Fibroblast of peridontal ligament (primary cell): ENCODE measurements at regions not wholly inside any gene's neighbourhood (a gene's known extent, or its start where the extent isn't known, plus 50 kb on each side); places are given as distances from the start of the nearest gene placed in this dataset.
A peak's percentile ranks its signal among the peaks of the same experiment; 100 is the strongest.
"Not testable (repeated sequence)": the region's sequence is repeated elsewhere in the genome, so short reads cannot be mapped to it uniquely, and the experiment has no call there.

Experiments
- DNase-seq: peaks from one replicate; pipeline ENCODE4 v3.0.0-alpha.2; 2010; ENCODE audit errors: extremely low read depth

DNA sequence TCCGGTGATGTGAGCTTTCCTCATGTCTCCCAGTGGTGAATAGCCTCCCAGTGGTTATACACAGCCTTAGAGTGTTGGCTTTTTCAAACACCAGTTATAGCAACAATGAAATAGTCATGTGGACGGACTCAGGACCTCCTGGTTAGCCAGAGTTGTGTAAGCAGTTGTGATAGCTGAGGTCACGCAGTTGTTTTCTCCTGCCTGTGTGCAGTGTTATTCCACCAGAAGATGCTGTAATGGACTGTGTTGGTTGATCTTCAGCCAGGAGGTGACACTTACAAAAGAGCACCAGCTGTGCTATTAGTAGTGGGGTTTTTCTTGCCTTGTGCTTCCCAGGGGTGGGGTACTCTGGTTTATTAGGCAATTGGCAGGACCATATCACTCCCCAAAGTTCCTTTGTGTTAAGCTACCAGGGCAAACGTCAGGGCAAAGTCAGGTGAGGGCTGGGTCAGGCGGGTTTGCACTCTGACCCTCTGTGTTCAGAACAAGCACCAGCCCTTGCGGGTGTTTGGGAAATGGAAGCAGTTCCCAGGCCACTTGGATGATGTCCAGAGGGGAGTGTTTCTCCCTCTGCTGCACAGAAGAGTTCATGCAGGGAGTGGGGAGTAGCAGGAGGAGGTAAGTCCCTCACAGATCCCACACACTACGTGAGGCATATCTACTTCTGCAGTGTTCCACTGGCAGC, 252.6 kb downstream of the TMEM47 start:
- no peak for DNase-seq

DNA sequence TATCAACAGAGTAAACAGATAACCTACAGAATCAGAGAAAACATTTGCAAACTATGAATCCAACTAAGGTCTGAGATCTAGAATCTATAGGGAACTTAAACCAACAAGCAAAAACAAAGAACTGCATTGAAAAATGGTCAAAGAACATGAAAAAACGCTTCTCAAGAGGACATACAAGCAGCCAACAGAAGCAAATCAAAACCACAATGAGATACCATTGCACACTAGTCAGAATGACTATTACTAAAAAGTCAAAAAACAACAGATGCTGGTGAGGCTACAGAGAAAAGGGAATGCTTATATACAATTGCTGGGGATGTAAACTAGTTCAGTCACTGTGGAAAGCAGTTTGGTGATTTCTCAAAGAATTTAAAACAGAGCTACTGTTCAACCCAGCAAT, 255.7 kb downstream of the TMEM47 start:
- peak; percentile 4 for DNase-seq

DNA sequence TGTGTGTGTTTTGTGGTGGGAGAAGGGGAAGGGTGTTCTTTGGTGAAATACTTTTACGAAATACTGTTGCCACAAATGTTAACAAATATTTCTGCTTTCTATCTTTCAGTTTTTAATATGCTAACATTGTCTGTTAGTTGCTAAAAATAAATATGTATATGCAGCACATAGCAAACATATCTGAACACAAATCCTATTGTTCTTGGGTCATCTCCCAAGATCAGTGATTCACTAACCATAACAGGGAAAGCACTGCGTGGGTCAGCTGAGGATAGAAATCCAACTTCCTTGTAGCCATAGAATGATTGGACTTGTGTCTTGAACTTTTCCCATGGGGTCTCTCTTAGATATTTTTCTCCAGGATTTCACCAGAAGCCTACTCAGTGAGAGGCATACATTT, 250.3 kb upstream of the FAM47A start:
- peak; percentile 87 for DNase-seq

DNA sequence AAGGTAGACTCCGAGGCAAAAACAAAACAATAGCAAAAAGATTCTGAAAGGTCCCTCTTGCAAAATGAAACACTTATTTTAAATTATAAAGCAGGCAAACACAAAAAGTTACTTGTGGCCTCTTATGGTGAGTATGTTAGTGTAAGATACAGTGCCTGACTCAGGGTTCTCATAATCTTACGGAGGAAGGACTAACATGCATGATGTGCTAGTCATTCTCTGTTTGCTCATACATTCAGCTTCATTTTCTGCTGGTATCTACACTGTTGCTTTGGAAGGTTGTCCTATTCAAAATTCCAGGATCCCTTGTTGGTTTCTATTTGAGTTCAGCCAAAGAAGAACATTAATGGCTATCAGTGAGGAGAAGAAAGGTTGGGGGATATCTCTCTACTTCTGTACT, 249.1 kb upstream of the FAM47A start:
- peak; percentile 23 for DNase-seq

DNA sequence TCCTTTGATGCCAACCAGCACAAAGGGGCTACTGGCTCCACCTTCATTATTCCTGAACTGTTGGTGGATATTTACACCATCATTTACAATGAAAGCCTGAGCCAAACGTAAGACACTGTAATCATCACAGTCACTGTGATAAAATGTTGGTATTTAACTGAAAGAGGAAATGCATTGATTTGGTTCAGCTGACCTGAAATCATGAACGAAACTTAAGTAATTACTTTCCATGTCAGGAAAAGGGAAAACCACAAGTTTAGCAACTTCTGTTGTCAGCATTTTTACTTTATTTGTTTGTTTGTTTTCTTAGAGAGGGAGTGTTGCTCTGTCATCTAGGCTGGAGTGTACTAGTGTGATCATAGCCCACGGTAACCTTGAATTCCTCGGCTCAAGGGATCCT, 247.8 kb upstream of the FAM47A start:
- DNase-seq: peak; percentile 37

DNA sequence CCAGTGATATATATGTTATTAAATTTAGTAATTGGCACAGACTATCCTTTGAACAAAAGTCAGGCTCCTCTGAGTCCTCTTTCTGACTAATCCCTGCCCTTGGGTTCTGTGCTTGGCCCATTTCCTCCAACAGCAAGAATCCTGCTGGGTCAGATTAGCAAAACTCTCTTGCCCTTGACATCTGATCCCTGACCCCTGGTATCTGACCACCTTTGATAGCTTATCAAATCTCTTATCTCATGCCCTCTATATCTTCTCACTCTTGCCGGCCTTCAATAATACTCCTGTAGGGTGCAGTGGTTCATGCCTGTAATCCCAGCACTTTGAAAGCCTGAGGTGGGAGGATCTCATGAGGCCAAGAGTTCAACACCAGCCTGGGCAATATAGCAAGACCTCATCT, 245.5 kb upstream of the FAM47A start:
- DNase-seq: no peak

DNA sequence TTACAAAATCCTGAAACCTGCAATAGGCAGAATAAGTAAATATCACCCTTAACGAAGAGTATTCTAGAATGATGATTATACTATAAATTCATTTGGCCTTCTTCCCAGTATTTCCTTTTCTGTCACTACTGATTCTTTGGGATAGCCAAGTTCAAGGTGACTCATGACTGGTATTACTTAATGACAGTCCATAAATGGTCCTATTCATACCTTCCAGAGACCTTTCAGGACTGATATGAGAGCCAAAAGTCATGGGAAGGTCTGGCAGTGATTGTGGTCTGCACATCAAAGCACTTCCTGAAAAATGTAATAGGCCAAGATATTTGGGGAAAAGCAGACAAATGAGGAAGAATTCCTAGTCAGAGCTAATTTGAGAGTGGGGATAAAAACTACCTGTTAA, 239.6 kb upstream of the FAM47A start:
- DNase-seq: no peak

DNA sequence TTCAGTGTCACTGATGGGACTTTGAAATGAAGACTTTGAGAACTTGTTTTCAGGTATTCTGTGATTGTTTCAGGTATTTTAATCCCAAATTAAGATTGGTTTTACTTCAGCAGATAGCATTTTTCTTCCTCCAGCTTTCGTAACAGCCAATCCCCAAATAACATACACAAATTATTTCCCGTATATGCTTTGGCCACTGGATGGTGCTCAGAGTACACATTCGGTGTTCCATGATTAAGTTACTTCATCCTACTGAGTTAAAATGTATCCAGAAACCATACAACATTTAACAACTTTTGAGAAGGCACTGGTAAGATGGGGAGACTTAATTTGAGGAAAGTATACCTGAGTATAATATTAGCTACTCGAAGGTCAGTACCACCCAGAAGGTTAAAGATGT, 233.4 kb upstream of the FAM47A start:
- peak; percentile 61 for DNase-seq

DNA sequence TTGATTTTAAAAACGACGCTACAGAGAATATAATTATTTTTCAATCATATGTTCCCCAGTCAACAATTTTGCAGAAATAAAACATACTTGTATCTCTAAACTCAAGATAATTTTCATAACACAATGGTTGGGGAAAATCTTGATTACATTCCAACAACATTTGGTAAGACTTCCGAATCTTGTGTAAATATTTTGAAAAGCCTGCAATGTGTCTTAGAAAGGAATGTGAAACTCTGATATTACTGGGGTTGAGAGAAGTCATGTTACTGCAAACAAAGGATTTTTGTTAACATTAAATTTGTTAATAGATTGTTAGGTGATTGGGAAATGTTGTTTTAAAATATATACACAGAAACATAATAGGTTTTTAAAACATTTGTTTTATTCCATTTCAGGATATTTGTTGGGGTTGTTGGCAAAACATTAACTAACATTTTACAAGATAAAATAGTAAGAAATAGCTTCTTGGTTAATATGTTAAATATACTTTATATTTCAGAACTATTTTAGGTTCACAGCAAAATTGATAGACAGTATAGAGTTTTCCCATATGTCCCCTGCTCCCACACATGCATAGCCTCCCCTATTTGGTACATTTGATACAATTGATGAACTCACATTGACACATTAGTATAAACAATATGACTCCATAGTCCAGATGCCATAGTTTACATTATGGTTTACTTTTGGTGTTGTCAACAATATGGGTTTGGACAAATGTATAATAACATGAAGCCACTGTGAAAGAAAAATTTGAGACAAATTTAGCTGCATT, 218.6 kb upstream of the FAM47A start:
- peak; percentile 5 for DNase-seq

DNA sequence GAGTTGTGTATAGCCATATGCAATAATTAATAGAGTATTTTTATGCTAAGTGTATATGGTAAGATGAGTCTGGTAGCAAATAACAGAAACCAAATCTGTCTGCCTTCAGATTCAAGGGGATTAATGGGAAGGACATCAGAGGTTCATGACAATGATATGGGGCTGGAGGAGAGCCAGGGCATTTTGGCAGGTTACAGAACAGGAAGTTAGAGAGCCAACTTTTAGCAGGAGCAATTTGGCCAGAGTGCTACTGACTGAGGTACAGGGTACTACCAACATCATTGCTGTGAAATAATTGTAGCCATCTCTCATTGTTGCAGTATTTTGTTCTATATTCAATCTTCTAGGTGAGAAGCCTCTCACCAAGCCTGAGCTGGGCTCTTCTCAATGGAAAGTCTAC, 210.9 kb upstream of the FAM47A start:
- DNase-seq: no peak

DNA sequence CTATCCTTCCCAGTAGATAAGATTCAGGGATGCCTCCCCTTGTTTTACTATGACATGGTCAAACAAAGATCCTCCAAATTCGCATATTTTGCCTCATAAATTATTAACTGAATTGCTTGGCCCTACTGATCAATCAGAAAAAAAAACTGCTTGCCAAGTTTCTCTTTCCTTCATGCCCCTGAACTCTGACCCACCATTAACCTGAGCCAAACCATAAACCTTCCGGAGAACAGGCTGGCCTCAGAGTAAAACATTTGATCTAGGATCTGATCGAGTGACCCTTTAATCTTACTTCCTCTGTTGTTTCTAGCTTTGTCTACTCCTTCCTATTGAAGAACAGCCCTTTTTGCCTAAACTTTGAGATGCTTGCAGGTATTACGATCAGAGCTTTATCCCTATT, 209.7 kb upstream of the FAM47A start:
- DNase-seq: no peak

DNA sequence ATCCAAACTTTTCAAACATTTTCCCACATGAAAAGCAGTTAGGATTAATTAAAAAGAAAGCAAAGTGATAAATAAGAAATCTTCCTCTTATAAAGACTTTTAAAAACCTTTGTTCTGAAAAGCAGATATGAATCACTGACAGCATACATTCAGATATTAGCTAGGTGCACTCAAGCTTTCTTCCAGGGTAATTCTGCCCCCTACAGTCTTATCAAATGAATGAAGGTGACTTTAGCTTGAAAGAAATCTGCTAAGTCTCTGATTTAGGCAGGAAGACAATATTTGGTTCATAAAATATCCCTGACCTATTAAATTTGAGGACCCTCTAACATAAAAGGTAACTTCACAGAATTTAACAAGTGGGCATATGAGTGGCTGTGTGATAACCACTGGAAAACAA, 209.1 kb upstream of the FAM47A start:
- no peak for DNase-seq

DNA sequence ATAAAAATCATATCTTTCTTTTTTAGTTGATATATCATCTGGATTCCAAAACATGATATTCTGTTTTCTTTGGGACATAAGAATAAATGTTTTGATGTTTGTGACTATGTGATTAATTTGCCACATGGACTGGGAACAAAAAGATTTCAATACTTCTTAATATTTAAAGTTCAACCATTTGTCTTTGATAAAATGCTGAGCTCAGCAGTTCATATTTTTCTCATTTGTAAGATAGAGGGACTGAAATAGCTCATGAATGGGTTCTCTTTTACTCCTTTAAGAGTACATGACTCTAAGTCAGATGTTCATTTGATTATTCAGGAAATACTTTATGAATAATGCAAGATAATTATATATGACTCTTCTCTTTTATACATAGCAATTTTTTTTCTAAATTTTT, 205.9 kb upstream of the FAM47A start:
- DNase-seq: no peak

DNA sequence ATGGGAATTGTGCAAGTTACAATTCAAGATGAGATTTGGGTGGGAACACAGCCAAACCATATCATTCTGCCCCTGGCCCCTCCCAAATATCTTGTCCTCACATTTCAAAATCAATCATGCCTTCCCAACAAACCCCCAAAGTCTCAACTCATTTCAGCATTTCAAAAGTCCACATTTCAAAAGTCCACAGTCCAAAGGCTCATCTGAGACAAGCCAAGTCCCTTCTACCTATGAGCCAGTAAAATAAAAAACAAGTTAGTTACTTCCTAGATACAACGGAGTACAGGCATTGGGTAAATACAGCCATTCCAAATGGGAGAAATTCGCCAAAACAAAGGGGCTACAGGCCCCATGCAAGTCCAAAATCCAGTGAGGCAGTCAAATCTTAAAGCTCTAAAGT, 203.3 kb upstream of the FAM47A start:
- not testable (repeated sequence) for DNase-seq

DNA sequence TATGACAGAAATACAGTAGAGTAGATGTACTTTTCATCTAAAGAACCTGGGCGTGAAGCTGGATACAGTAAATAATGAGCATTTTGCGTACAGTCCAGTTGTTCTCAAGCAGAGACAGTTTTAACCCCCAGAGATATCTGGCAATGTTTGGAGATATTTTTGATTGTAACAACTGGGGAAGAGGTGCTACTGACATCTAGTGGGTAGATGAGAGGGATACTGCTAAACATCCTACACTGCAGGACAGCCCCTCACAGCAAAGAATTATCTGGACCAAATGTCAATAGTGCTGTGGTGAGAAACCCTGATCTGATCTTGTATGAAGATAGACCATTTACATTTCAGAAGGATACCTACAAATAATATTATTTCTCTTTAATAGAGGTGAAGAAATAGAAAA, 200.2 kb upstream of the FAM47A start:
- no peak for DNase-seq

DNA sequence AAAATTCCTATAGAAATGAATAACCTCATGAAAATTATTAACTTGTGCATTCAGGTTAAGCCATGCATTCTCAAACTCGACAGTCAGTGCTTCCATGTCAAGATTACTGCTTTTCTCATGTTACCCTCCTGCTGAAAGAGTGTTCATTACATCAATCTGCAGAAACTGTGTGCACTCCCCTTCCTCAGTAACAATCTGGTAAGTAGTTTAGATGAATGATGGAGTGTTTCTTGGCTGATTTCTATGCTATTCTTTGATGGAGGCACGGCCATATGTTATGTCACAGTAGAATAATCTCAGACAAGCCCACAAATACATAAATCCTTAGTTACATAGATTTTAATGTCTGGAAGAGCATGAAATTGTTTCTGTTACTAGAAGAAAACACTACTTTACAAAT, 193.3 kb upstream of the FAM47A start:
- DNase-seq: no peak

DNA sequence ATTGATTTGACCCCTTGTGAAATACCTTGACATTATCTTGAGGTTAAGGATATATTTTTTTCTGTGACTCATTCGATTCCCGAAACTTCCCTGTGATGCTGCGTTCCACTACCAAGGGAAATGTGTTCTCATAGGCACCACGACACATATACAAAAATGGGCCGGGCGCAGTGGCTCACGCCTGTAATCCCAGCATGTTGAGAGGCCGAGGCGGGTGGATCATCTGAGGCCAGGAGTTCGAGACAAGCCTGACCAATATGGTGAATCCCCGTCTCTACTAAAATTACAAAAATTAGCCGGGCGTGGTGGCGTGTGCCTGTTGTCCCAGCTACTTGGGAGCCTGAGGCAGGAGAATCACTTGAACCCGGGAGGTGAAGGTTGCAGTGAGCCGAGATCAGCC, 188.3 kb upstream of the FAM47A start:
- DNase-seq: not testable (repeated sequence)

DNA sequence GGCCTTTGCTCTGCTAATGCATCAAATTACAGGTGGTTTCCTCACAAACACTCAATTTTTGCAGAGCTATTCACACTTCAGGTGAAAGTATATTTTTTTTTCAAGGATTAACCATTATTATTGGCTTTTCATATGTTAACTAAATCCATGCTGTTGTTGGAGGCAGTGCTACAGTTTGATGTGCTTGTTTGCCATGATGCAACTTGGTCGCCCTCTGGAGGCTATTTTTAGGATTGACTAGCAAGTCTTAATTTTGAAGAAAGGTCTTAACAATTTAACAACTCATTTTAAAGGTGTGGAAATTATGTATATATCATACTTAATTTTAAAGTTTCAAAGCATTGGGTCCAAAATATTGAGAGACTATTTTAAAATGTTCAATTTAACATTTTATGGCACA, 168.8 kb upstream of the FAM47A start:
- peak; percentile 18 for DNase-seq

DNA sequence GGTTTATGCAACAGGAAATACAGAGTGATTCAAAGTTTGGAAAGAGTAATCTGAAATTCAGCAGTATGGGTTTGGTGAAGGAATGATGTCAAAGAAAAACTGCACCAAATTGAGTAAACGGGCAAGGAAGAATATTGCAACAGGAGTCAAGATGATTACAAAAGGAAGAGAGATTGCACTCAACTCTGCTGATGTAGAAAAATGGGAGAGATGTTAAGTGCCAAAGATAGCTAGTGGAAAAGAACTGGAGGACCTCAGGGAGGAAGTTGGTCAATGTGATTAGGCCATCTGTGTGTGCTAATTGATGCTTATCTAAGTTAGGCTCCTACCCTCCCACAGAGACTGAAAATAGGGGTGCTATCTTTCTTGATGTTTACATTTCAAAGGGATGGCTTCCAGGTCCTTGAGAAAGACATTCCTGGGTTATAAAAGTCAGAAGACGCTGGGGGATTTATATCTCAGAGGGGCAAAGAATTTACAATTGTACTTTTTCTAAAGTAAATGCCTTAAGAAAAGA, 167.4 kb upstream of the FAM47A start:
- no peak for DNase-seq

DNA sequence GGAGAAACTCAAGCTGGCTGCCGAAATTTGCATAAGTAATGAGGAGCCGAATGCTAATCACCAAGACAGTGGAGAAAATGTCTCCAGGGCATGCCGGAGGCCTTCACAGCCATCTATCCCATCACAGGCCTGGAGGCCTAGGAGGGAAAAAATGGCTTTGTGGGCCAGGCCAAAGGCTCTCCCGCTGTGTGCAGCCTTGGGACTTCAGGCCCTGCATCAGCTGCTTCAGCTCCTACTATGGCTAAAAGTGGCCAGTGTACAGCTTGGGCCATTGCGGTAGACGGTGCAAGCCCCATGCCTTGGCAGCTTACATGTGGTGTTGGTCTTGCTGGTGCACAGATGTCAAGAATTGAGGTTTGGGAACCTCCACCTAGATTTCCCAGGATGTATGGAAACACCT, 162.6 kb upstream of the FAM47A start:
- no peak for DNase-seq

DNA sequence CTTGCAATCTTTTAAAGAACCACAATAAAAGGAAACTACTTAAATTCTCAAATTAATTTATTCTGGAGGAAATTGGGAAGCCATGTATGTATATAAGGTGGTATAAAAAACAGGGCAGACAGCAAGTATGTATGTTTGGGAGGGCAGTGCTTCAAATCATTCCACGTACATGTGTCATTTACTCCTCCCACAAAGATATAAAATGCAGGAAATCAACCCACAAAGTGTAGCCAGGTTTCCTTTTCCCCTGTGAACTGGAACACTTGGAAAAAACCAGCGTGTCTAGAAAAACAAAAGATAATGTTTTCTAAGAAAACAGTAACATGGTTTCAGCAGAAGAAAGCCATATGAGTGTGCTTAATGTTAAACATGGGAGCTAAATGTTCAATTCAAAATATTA, 156.7 kb upstream of the FAM47A start:
- DNase-seq: no peak

DNA sequence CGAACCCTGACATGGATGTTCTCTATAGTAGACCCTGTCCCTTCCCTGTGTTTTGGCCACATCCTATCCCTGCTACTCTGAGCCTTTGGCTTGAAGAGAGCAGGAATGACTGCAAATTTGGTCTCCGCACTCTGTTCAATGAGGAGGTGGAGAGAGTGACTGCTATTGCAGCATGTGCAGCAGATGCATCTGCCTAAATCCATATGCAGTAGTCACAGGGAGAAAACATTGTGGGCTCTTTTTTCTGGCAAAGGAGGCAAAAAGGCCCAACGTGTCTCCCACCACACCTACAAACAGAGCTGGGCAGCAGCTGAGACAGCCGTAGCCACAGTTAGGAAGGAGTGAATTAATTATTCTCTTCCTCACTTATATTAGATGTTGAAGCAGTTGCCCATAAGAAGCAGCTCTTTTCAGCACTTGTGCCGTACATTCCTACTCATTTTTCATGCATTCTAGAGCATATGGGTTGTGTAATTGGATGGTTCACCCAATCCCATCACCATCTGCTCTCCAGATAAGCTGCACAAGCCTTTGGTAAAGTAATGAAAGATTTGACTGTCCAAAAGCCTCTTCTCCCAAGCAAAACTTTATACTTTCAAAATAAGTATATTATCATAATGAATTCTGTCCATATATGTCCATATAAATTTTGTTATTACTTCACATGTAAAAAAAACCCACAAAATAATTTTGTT, 147.9 kb upstream of the FAM47A start:
- DNase-seq: no peak

DNA sequence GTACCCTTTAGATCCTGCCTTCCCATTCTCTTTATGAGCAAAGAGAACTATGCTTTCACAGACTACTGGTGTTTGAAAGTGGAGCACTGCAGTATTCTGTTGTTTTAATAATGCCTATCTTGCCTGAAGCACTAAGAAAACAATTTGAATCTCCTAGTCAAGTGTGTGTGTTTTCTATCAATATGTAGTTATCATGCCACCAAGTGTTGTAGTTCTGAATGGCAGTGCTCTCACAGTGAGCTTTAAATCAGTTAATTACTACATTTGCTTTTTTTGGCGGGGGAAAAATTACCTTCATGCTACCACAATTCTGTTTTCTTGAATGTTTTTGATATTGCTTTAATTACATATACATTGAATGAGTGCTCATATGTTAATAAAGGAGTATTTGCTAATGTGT, 143.6 kb upstream of the FAM47A start:
- DNase-seq: no peak
